ENCODE measurements at regions not wholly inside any gene's neighbourhood (a gene's known extent, or its start where the extent isn't known, plus 50 kb on each side); places are given as distances from the start of the nearest gene placed in this dataset.

GRCh38 chr10:113219446-113219845 is 269.4 kb downstream of the TCF7L2 start:
- no peak for DNase-seq (ENCODE audit: low spot score)

- peak; percentile 24 for DNase-seq (ENCODE audit: low spot score)
Measured at GRCh38 chr10:113221756-113222168, 271.7 kb downstream of the TCF7L2 start.

GRCh38 chr10:113222207-113222606 is 272.2 kb downstream of the TCF7L2 start:
- no peak for DNase-seq (ENCODE audit: low spot score)

- no peak for DNase-seq (ENCODE audit: low spot score)
Measured at GRCh38 chr10:113225364-113225763, 275.3 kb downstream of the TCF7L2 start.

GRCh38 chr10:113225903-113226302 is 275.9 kb downstream of the TCF7L2 start:
- no peak for DNase-seq (ENCODE audit: low spot score)

GRCh38 chr10:113226399-113226798 is 276.4 kb downstream of the TCF7L2 start:
- no peak for DNase-seq (ENCODE audit: low spot score)

- DNase-seq (ENCODE audit: low spot score): no peak
Measured at GRCh38 chr10:113226831-113227445, 276.9 kb downstream of the TCF7L2 start.

- DNase-seq (ENCODE audit: low spot score): no peak
Measured at GRCh38 chr10:113228530-113228929, 278.5 kb downstream of the TCF7L2 start.

- no peak for DNase-seq (ENCODE audit: low spot score)
Measured at GRCh38 chr10:113230011-113230610, 280.1 kb downstream of the TCF7L2 start.

- DNase-seq (ENCODE audit: low spot score): no peak
Measured at GRCh38 chr10:113232928-113233511, 283.0 kb downstream of the TCF7L2 start.

GRCh38 chr10:113234481-113234880 is 284.4 kb downstream of the TCF7L2 start:
- no peak for DNase-seq (ENCODE audit: low spot score)

GRCh38 chr10:113235508-113235907 is 285.5 kb downstream of the TCF7L2 start:
- no peak for DNase-seq (ENCODE audit: low spot score)

- DNase-seq (ENCODE audit: low spot score): no peak
Measured at GRCh38 chr10:113236998-113237397, 287.0 kb downstream of the TCF7L2 start.

GRCh38 chr10:113239566-113240350 is 289.7 kb downstream of the TCF7L2 start:
- no peak for DNase-seq (ENCODE audit: low spot score)

- DNase-seq (ENCODE audit: low spot score): no peak
Measured at GRCh38 chr10:113240736-113241135, 290.7 kb downstream of the TCF7L2 start.

- no peak for DNase-seq (ENCODE audit: low spot score)
Measured at GRCh38 chr10:113241599-113242360, 291.7 kb downstream of the TCF7L2 start.

- no peak for DNase-seq (ENCODE audit: low spot score)
Measured at GRCh38 chr10:113243311-113243710, 293.3 kb downstream of the TCF7L2 start.

GRCh38 chr10:113244750-113245149 is 294.7 kb downstream of the TCF7L2 start:
- DNase-seq (ENCODE audit: low spot score): no peak

- DNase-seq (ENCODE audit: low spot score): no peak
Measured at GRCh38 chr10:113245286-113245685, 295.2 kb downstream of the TCF7L2 start.

- no peak for DNase-seq (ENCODE audit: low spot score)
Measured at GRCh38 chr10:113247050-113247449, 297.0 kb downstream of the TCF7L2 start.

GRCh38 chr10:113252650-113253618 is 299.9 kb upstream of the HABP2 start:
- no peak for DNase-seq (ENCODE audit: low spot score)

Data from LoVo (cell line).